GM18505 (cell line): ENCODE measurements at regions not wholly inside any gene's neighbourhood (a gene's known extent, or its start where the extent isn't known, plus 50 kb on each side); places are given as distances from the start of the nearest gene placed in this dataset.

Source experiments
- ATAC-seq: cut with Tn5 transposase; IDR thresholded peaks from one replicate; pipeline ENCODE4 v1.9.1; 2021; ENCODE audit not compliant: unreplicated experiment
- POLR2A ChIP-seq: IDR thresholded peaks from 4 replicates; pipeline ENCODE4 v1.6.1; 2011; ENCODE audit warnings: borderline replicate concordance; ENCODE audit not compliant: insufficient read depth, insufficient read length; ENCODE audit errors: extremely low read depth

DNA sequence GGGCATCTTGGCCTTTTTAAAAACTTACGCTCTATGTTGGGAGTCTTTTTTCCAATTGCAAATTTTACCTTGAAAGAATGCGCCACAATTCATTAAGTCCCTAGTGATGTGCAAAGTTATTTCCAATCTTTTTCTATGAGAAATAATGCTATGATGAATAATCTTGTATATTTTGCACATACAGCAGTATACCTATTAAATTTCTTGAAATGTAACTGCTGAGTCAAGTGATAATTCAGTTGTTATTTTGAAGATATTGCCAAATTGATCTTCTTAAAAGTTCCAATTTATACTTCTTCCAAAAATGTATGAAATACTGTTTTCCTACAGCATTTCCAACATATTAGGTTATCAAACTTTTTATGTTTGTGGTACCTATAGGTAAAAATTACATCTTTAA is 92.8 kb upstream of the PPP2R2B start:
- ATAC-seq = no peak
- TF ChIP-seq POLR2A = no peak

DNA sequence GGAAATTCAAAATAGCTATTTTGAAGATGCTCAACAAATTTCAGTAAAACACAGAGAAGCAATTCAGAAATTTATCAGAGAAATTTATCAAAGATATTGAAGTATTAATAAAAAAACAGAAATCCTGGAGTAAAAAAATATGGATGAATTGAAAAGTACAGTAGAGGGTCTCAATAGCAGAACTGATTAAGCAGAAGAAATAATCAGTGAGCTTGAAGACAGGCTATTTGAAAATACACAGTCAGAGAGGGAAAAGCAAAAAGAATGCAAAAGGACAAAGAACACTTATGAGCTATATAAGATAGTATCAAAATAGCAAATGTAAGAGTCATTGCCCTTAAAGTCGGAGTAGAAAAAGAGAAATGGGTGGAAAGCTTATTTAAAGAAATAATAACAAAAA is 107.9 kb upstream of the PPP2R2B start:
- no peak for TF ChIP-seq POLR2A

DNA sequence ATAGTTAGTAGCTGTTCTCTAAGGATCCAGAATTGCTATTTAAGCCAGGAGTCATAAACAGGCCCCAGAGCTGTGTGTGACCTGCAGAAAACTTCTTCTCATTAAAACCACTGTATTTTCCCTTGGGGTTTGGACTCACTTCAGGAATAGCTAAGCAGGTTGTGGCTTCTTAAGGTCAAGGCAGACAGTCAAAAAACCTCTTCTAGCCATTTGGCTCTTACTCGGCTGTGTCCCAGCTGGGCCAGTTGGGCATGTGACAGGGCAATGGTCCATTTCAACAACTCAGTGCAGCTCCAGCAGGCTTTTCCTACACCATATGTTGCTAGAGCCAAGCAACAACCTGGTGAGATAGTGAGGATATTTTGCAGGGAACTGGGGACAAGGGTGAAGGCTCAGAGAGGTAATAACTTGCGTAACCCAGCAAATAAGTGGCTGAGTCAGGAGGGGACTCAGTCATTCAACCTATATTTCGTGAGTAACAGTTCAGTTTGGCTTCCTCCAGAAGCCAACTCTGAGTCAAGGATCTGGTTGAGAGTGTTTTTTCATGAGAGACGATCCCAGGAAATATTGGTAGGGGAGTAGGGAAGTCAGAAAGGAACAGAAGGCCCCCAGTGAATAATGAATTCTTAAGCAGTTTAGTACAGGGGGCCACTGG is 115.4 kb upstream of the PPP2R2B start:
- TF ChIP-seq POLR2A = no peak
- no peak for ATAC-seq

More for the DNA sequence above, 107.9 kb upstream of the PPP2R2B start:
- no peak for ATAC-seq

DNA sequence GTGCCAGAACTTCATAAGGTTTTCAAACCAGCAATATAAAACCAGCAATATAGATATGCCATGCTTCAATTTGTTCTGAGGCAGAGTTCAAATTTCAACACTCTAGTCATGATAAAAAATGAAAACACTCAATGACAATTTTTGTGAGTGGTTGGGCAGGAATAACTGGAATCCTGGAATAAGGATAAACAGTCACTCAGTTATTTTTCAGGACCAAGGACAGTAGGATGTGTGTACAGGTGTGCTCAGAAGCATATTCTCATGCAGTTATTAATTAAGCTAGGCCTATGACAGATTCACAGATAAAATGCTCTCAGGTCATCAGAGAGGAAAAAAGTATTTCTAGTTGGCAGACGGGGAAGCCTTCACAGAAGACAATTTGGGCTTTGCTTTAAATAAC is 117.3 kb upstream of the PPP2R2B start:
- ATAC-seq = no peak

DNA sequence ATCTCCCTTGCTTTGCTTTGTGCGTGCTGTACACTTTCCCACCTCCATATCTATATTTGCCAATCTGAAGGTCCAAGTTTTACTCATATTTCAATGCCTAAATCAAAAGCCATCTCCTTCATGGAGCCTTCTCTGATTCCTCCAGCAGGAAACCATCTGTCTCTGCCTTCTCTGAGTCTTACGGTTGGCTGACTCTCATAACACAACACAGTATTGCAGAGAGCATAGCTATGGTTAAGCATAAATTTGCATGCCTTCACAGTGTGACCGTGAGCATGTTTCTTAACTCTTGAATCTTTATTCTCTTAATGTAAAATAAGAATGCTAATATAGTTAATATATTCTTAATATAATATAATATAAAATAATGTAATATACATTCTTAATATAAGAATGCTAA is 136.8 kb upstream of the PPP2R2B start:
- TF ChIP-seq POLR2A = no peak
- ATAC-seq = no peak

More for the DNA sequence above, 117.3 kb upstream of the PPP2R2B start:
- no peak for TF ChIP-seq POLR2A

DNA sequence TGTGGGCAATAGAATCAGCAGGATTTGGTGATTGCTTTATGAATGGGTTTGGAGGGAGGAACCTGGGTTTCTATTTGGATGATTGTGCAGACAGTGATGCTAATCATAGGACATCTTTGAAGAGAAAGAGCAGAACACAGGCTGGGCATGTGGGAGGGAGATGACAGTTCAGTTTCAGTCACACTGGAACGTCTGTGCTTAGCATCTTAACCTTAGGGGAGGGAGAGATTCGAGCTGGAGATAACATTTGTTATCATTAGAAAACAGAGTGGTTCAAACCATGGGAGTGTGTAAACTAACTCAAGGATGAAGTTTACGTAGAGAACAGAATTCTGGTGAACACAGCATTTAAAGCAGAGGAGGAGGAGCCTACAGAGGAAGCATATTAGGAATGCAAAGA is 138.6 kb upstream of the PPP2R2B start:
- no peak for TF ChIP-seq POLR2A
- no peak for ATAC-seq

DNA sequence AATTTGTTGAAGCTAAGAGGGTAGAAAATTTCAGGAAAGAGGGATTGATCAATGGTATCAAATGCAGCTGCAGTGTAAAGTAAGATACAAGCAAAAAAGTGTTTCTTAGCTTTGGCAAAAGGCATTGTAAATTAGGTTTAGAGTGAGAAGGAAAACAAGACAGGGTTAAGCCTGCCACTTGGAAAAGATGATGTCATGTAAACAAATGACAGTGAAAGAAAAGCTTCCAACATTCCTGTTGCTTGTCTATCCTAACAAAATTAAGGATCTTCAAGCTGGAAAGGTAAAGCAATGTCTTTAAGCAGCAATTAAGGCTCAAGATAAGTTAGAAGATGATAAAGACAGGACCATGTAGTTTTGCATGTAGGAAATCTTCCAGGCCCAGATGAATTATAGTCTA is 139.1 kb upstream of the PPP2R2B start:
- TF ChIP-seq POLR2A = no peak
- ATAC-seq = no peak

DNA sequence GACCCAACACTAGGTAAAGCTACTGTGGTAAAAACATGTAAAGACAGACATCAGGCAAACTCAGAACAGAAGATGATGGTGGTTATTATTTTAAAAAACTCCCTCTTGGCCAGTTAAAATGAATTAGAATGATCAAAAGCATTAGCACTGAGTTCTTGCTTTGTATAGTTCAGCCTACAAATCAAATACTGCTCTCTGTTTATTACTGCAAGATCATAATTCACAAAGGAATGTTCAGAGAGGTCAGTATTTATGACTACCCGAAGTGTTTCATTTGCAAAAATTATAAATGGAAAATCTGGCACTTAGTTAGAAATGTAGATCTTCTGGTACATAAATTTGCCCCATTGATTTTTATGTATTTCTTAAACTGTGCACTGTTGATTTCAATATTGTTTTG is 140.3 kb upstream of the PPP2R2B start:
- TF ChIP-seq POLR2A = no peak
- no peak for ATAC-seq

DNA sequence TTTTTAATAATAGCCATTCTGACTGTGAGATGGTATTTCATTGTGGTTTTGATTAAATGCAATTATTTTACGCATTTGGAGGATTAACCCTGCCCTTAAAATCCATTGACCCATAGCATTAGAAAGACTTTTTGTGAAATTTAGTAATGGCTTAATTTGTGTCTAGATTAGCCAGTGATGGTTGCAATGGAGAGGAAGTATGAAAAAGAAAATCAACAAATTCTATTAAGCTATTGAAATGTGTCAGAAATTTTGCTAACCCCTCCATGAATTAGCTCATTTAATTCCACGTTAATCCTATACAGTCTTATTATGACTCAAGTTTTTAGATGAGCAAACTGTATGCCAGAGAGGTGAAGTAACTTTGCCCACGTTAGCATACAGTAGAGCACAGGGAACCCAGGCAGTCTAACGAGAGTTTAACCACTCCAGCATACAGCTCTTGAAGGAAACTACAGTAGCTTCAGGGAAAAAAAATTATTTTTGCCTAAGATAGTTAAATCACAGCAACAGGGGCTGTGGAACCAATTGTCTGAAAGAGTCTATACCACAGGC is 158.2 kb upstream of the PPP2R2B start:
- TF ChIP-seq POLR2A = no peak

DNA sequence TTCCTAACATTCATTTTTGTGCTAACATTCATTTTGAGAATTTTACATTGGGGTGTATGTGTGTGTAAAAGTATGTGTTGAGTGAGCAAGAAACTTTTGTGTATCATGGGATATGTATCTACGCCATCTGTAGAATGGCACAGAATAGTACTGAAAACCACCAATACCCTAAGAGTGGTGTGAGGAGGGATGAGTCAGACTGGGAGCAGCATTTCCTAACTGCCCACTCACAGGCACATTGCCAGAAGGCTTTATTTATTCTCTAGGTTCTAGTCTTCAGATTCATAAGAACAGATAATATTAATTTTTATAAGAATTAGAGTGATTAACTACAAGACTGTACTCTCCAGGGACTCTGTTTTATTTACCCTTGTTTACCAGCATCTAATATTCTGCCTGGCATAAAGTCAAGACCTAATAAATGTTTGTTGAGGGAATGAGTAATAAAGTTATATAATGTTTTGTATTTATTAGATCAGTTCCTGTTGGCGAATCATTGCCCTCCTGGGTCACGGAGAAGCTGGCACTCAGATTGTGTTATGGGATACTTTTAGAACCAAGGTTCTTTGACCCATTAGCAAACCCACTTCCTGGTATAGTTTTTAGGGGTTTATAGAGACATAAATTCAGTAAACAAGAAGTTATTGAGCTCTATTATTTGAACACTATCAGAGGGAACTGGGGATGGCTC is 159.1 kb upstream of the PPP2R2B start:
- ATAC-seq = no peak
- TF ChIP-seq POLR2A = no peak

More for the DNA sequence above, 158.2 kb upstream of the PPP2R2B start:
- ATAC-seq = no peak

DNA sequence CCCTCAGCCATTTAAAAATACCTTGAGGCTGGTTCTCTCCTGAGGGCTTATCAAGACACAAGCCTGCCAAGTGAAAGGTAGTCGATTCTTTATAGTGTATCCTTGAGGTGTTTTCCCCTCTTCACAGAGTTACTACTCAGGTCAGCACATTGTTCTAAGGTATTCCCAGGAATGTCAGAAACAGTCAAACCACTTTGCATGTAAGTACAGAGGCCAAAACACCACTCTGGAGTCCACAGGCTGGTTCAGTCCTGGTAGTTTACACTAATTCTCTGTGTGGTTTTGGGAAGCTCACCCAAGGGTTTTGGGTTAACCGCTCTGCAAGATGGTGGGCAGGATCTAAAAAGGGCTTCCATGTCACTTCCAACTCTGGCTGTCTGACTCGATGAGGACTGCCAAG is 162.3 kb upstream of the PPP2R2B start:
- no peak for TF ChIP-seq POLR2A
- ATAC-seq = no peak

DNA sequence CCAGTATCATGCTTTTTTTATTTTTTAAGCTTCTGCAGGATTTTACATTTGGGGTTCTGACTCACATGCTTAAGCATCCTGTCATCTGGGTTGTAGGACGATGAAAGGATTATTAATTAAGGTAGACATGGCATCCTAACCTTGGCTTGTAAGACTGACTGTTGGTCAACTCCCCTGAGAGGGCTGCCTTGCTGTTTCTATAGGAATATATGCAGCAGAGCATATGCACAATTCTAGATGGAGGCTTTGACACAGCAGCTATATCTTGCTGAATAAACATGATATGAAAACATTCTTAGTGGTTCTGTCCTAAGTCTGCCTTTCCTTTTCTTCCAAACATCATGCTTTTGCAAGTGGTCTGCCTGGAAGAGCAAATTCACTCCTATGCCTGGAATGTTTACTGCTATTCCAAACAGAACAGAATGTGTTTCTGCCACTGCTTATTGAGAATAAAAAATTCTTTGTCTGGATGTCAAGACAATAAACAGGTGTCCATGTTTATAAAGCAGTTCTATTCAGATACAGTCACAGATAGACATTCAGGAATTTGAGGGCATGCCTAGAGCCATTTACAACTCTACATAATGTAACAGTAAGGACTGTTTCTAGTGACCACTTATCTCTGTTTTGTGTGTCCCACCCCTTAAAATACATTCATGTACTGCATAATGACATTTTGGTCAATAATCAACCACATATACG is 166.2 kb upstream of the PPP2R2B start:
- no peak for TF ChIP-seq POLR2A
- no peak for ATAC-seq

DNA sequence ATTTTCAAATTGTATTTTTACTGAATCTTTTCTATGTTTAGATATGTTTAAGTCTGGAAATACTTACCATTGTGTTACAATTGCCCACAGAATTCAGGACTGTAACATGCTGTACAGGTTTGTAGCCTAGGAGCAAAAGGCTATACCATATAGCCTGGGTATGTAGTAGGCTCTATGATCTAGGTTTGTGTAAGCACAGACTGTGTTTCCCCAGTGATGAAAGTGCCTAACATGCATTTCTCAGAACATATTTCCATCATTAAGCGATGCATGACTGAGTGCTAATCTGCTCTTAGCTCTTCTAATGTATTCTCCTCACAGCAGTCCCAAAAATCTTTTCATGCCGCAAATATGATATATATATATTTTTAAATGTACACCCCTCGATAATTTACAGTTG is 166.7 kb upstream of the PPP2R2B start:
- ATAC-seq = no peak
- no peak for TF ChIP-seq POLR2A
